GM11168 (cell line): ENCODE measurements at regions not wholly inside any gene's neighbourhood (a gene's known extent, or its start where the extent isn't known, plus 50 kb on each side); places are given as distances from the start of the nearest gene placed in this dataset.

Experiments used
- in situ Hi-C: fragments of 300-500 bp; cut with MboI; formaldehyde crosslinking; loops from one replicate; pipeline ENCODE4 v1.12.0; 2022; ENCODE audit warnings: low sequenced_read_pairs; ENCODE audit not compliant: unreplicated experiment

DNA sequence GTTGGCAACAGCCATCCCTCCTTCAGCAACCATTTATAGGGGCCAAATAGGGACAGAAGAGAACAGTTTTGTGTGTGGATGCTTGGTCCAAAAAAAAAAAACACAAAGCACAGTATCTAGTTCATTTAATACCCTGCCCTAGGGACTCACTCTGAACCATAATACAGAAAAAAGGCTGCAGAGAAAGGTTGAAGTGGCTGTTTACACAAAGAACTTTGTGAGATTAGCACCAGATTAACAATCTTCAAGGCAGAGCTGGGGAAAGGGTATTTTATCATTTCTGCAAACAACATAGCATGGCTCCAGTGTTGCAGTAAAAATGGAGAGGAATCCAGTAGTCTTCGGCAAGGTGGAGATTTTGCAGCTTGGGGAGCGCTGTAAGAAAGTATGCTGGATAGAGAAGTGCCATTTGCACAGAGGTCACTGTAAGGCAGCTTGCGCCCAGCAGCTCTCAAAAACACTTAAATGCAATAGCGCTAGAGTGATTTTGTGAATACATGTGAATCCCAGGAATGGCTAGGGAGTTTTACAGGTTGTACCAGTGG lies 124.2 kb upstream of the PLEKHA5 start:
- in situ Hi-C loops, result no loop called here

DNA sequence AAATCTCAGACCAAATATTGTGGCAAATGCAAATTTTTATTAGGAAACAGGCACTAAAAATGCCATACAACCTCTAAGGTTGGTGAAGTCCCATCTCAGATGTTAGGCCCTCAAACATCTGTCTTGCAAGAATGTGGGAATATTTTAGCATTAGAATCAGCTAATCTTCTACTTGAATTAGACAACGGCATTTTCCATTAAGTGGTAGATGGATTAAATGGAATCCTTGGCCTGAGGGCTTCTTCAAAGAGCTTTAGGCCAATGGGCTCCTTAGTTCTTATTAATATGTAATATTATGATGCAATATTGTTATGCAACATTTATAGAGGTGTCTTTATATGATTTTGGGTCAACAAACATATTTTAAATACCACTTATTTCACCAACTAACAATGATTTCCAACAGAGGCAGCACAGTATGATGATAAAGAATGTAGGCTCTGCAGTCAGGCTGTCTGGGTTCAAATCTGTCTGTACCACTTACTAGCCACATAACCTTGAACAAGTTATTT lies 122.9 kb upstream of the PLEKHA5 start:
- in situ Hi-C loops, result no loop called here

DNA sequence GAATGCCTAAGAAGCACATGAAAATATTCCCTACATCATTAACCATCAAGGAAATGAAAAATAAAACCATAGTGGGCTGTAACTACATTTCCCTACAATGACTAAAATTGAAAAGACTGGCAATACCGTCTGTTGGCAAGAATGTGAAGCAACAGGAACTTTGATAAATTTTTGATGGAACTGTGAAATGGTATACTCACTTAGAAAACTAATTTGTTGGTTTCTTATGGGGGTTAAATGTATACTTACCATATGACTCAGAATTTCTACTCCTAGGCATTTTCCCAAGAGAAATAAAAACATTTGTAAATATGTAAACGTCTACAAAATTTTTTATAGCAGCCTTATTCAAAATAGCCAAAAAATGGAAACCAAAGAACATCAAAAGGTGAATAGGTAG lies 121.4 kb upstream of the PLEKHA5 start:
- in situ Hi-C loops, result no loop called here

DNA sequence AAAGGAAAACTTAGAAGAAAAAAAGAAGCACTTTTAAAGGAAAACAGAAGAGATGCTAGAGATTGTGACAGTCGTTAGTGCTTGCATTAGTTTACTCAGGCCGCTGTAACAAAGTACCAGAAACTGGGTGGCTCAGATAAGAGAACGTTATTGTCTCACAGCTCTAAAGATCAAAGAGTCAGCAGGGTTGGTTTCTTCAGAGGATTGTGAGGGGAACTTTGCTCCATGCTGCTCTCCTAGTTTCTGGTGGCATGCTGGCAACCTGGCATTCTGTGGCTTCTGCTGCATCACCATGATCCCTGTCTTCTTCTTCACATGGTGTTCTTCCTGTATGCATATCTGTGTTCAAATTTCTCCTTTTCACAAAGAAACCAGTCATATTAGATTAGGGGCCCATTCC lies 119.4 kb upstream of the PLEKHA5 start:
- in situ Hi-C loops, result no loop called here

DNA sequence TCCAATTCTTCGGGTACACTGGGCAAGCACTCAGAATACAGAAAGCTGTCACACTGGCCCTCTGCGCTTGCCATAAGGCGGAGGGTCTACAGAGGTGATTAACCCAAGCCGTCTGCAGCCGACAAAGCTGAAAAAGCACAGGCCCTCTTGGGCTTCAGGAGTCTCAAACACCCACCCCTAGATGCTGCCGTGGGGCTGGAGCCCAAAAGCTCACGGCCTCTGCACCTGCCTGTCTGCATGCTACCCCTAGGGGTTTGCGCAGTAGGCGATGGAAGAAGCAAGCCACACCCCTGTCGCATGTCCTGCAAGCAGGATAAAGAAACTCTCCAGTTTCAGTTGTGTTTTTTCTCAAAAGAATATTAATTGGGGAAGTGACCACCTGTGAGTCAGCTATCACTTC lies 118.8 kb upstream of the PLEKHA5 start:
- in situ Hi-C loops, result no loop called here

DNA sequence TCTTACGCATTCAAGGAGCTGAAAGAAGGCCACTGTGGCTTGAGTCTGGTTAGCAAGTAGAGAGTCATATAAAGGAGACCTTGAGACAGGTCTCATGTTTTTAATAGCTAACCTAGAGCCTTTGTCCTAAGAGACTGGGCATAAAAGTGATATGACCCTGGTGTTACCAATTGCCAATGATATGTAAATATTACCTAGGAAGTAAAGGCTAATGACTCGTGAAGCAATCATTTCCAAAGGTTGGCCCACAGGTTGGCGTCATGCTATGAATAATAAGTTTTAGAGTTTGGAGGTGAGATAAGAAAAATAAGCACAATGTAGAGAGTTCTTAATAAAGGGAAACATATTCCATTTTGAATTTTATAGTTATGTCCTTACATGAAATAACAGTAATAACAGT lies 116.6 kb upstream of the PLEKHA5 start:
- in situ Hi-C loops, result no loop called here

DNA sequence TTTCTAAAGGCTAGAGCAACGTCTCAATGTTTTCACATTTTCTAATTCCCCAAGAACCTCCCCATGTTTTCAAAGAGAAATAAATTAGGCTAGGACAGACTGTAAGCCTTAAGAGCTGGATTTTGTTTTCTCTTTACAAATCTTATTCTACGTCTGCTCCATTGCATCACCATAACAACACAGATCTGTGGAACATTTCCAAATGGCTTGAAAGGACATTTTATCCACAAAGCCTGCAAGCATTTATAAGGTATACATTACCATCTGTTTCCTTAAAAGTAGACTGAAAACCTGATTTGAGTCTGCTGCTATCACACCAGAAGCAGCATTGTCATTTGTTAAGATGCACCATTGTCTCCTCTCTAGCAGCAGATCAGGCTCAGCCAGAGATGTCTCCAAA lies 115.3 kb upstream of the PLEKHA5 start:
- in situ Hi-C loops, result no loop called here

DNA sequence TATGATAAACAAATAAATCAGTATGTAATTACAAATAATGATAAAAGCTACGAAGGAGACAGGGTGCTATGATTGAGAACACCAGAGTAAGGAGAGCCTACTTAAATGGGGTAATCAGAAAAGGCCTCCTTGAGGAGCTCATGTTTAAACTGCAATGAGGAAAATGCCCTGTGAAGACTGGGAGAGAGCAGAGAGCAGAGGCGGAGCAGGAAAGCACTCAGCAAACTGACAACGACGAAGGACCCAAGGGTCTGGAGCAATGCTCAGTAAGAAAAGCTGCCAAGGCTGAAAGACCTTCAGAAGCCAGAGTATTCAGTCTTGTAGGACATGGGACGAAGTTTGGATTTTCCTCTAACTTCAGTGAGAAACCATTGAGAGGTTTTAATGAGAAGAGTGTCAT lies 114.2 kb upstream of the PLEKHA5 start:
- in situ Hi-C loops, result no loop called here

DNA sequence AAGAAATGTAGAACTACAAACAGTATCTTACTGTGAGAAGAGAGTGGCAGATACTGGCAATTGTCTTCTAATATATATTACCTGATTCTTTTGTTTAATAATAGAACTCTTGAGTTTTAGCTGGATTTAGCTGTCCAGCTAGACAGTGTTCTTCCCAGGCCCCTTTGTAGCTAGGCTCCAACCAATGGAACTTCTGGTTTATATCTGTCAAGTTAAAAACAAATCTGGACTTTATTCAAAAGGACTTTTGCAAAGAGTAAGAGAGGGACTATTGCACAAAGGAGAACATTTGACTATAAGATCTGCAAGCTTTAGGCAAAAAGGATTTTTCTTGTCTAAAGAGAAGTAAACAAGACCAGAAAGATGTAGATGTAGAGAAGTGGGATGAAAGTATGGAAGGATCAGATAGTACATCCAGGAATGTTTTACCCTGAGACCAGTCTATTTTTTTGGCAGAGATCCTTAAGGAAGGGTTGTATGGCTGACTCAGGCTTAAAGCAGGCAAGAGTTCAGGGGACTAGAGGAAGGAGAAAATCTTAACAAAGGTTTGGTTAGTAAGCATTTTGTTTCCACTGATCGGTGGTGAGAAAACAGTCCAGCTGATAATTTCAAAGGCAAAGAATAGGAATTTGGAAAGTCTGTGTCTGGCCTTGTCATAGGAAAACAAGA lies 111.1 kb upstream of the PLEKHA5 start:
- in situ Hi-C loops, result no loop called here

DNA sequence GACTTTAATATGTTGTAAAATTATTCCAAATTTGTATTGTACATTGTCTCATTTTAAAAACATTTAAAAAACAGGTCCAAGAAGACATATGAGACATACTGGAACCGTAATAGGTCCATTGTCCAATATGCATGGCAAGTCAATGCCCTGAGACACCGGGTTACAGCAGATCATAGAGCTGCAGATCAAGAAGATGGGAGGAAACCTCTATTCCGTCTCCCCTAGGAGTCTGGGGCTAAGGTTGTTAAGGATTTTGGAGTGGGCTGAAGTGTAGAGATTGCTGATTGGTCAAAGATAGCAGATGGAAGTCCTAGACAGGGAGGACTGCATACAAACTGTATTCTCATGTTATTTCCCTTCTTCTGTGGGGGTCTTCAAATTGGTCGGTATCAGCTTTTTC lies 108.3 kb upstream of the PLEKHA5 start:
- in situ Hi-C loops, result no loop called here

DNA sequence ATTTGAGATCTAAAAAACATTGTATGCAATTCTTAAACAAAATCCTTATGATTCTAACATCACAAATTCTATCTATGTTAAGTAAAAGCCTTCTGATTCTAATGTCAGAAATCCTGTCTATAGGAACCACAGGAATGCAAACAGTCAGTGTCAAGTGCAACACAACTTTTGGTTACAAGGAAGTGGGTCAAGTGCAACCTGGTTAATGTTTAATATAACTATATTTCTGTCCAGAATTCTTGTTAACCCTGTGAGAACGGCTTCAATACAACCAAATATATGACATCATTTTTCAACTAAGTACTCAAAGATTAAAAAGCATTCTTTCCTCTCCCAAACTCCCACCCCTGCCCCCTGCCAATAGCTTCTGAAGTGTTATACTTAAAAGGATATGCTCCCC lies 107.9 kb upstream of the PLEKHA5 start:
- in situ Hi-C loops, result no loop called here

DNA sequence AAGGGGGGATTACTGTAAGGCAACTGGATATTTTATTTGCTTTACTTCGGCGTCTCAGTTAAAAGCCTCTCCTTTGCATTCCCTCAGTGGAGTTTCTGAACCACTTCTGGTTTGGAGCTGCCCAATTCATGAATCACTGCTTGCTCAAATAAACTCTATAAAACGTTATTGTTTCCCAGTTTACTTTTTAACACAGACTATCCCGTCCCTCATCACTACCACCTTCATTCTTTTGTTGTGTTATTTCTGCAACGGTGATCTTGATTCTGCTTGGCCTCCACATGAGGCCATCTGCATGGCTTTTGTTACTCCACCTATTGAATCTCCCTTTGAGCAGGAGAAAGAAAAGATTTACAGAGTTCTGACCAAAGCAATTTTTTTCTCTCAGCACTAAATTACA lies 104.0 kb upstream of the PLEKHA5 start:
- in situ Hi-C loops, result no loop called here

DNA sequence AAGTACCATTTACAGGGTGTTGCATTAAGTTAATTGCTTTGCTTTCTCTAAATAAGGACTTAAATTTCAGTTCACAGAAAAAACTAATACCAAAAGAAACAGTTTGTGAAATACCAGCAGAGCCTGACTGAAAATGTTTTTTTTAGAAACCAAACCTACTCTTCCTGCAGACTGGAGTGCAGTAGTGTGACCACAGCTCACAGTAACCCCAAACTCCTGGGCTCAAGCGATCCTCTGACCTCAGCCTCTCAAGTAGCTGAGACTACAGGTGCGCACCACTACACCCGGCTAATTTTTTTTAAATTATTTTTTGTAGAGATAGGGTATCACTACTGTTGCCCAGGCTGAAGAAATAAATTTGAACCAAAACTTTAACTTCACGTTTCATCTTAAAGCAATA lies 103.5 kb upstream of the PLEKHA5 start:
- in situ Hi-C loops, result no loop called here

DNA sequence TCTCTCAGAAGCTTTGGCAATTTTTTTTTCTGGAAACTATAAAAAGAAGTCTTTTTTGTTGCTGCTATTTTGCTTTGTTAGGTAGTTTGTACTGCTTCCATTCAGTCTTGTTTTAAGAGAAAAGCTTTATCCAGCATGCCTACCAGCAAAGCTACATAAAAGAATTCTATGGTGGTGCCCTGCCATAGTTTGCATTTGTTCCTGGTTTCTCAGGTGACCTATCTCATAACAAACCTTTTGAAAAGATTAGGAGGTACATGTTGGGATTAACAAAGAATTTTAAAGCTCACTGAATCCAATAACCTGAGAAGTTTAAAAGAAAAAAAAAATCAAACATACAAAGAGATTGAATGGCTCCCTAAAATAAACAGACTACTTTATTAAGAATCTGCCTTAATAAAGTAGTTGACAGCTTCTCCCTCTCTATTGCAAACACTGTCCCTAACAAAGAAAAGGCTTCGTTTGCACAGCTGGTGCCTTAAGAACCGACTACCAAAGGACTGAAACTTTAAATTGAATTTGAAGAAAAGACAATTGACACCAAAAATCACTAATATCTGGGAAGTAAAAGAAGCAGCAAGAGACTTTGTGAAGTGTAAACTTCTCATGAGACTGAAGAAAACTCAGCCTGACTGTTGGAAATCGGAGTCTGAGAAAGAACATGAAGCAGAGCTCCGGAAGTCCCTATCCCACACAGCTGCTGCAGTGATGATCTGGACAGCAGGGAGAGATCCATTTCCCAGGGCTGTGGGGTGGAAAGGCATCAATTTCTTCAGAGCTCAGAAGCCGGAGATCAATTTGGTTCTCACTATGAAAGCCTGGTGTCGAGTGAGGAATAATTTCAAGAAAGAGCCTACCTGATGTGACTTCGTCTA lies 102.7 kb upstream of the PLEKHA5 start:
- in situ Hi-C loops, result no loop called here

DNA sequence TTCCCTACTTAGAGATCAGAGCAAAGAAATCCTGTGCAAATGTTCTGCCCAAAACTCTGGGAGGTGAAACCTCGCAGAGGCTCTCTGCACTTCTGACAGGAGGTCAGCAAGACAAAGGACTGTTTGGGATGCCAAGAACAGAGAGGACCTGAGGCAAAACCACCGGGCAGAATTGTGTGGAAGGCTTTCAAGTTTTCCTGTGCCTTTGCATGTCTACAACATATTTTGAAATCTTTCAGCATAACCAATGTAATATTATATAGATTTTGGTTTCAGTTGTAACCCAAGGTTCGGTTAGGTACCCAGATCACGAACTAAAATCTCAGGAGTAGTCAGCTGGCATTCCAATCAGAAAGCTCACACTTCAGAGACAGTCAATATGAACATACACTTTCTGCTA lies 99.4 kb upstream of the PLEKHA5 start:
- in situ Hi-C loops, result no loop called here

DNA sequence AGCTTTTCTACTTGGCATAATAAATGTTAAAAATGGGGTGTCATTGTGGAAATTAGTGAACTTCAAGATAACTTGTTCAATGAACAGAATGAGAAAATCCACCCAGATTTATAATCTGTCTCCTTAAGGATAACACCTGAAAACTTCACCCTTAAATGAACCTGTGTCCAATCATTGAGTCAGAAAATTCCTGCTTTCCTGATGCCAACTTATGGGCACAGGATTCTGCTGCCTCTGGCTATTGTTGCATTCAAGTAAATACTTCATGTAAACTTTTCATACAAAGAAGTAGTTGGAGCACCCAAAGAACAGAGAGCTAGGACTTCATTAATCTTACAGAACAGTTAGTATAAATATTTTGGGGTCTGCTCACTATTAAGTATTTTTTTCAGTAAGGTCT lies 98.9 kb upstream of the PLEKHA5 start:
- in situ Hi-C loops, result no loop called here

DNA sequence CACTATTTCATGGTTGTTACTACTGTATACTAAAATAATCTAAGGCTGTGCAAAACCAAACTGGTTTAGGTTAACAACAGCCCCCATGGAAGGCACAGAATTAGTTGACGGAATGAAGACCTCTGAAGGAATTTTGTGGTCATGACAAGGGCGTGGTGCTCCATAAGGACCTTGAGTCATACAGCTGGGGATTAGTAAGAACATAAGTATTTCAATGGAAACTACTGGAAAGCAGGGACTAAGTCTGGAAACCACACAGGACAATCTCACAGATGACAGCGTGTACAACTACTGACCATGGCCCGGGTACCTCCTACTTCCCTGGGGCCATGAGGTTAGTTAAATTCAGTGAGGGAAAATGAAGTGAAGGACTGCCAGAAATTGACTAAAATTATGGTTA lies 98.5 kb upstream of the PLEKHA5 start:
- in situ Hi-C loops, result no loop called here

DNA sequence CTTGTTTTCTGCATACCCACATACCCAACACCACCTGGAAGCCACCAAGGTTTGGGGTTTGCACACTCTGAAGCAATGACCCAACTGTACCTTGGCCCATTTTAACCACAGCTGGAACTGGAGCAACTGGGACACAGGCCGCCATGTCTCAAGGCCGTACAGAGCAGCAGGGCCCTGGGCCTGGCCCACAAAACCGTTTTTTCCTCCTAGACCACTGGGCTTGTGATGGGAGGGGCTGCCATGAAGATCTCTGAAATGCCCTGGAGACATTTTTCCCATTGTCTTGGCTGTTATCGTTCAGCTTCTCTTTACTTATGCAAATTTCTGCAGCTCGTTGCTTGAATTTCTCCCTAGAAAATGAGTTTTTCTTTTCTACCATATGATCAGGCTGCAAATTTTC lies 96.7 kb upstream of the PLEKHA5 start:
- in situ Hi-C loops, result no loop called here

DNA sequence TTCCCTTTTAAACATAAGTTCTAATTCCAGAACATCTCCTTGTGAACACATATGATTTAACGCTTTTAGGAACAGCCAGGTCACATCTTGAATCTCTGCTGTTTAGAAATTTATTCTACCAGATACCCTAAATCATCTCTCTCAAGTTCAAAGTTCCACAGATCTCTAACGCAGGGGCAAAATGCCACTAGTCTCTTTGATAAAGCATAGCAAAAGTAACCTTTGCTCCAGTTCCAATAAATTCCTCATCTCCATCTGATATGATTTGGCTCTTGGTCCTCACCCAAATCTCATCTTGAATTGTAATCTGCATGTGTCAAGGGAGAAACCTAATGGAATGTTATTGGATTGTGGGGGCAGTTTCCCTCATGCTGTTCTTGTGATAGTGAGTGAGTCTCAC lies 96.3 kb upstream of the PLEKHA5 start:
- in situ Hi-C loops, result no loop called here

DNA sequence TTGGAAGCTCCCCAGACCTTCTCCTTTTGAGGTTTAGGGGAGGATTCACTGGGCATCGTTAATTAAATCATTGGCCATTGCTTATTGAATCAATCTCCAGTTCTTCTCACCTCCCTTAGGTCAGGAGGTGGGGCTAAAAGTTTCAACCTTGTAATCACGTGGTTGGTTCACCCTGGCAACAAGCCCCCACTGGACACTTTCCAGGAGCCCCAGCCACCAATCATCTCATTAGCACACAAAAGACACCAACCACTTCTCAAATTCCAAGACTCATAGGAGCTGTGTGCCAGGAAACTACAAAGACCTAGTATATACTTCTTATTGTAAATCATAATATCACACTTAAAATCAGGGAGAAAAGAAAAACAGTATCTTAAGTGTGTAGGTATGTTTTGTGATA lies 94.6 kb upstream of the PLEKHA5 start:
- in situ Hi-C loops, result no loop called here

DNA sequence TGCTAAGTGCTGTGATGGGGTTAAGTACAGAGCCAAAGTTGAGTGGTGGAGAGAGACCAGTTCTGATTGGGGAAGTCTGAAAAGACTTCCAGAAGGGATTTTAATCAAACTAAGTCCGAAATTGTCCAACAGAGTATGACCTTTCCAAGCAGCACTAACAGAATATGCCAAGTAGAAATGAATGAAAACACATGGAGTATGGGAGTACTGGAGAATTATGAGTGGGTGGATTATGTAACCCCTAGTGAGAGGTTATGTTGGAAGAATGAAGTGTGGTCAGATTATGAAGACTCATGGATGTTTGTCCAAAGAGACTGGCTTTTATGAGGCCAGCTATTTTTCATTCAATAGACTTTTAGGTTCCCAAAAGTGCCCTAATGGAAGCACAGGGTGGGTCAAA lies 94.0 kb upstream of the PLEKHA5 start:
- in situ Hi-C loops, result no loop called here
